Uterus (tissue), 2 donors: ENCODE measurements at regions not wholly inside any gene's neighbourhood (a gene's known extent, or its start where the extent isn't known, plus 50 kb on each side); places are given as distances from the start of the nearest gene placed in this dataset.

Experiments used
- CTCF ChIP-seq, 4 experiments: fragments of 200-600 bp in 2 of 4; fragments of 450-650 bp in 2 of 4; sonication (generic) in 2 of 4; IDR thresholded peaks; one replicate each; pipeline ENCODE4 v1.5.1; 2016 to 2019; ENCODE audit warnings: antibody characterized with exemption in 4 of 4, mild to moderate bottlenecking in 2 of 4, moderate library complexity in 1 of 4
- POLR2A ChIP-seq, 2 donors: fragments of 450-650 bp; IDR thresholded peaks; one replicate each; pipeline ENCODE4 v1.6.1; 2016; ENCODE audit warnings: antibody characterized with exemption in 2 of 2, mild to moderate bottlenecking in 1 of 2, moderate library complexity in 1 of 2

GRCh38 chr4:53815281-53815680 lies 224.0 kb upstream of the LNX1 start:
- no peak for TF ChIP-seq CTCF (IDR thresholded peaks at IDR 0.05)
- TF ChIP-seq POLR2A (IDR thresholded peaks at IDR 0.05) = no peak
